ENCODE measurements at regions not wholly inside any gene's neighbourhood (a gene's known extent, or its start where the extent isn't known, plus 50 kb on each side); places are given as distances from the start of the nearest gene placed in this dataset.

DNA sequence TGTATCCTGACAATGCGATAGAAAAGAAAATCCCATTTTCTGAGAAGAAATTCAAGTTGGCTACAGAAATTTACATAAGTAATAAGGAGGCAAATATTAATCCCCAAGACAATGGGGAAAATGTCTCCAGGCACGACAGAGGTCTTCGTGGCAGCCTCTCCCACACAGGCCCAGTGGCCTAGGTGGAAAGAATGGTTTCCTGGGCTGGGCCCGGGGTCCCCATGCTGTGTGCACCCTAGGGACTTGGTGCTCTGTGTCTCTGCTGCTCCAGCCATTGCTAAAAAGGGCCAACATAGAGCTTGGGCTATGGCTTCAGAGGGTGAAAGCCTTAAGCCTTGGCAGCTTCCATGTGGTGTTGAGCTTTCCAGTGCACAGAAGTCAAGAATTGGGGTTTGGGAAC, 102.5 kb upstream of the LYPLAL1 start:
- Histone ChIP-seq H3K27me3 (ENCODE audit: control insufficient read depth, insufficient read depth, low read length) (no peaks in the 10 kb centered on the region), H2AFZ (ENCODE audit: low read length) (no peak overlapping the region), H3K9ac (ENCODE audit: insufficient read depth, low read length) (no peak overlapping the region), H3K4me2 (ENCODE audit: extremely low read depth, insufficient read depth, low read length) (no peak overlapping the region), H3K27ac (ENCODE audit: insufficient read depth, low read length) (no peak overlapping the region), H3K4me1 (ENCODE audit: control insufficient read depth, extremely low read depth, insufficient read depth, low read length) (peaks cover 2% of the 10 kb centered on the region), H4K20me1 (ENCODE audit: control insufficient read depth, extremely low read depth, insufficient read depth, low read length) (no peaks in the 10 kb centered on the region), H3K79me2 (ENCODE audit: control insufficient read depth, insufficient read depth, low read length) (no peaks in the 10 kb centered on the region), H3K9me3 (ENCODE audit: control insufficient read depth, insufficient read depth, low read depth, low read length) (no peaks in the 10 kb centered on the region), H3K36me3 (ENCODE audit: control insufficient read depth, insufficient read depth, low read length) (no peaks in the 10 kb centered on the region), H3K4me3 (replicated peaks in 1 of 4; ENCODE audit: control extremely low read depth in 1 of 4, insufficient read depth in 1 of 4, low read depth in 3 of 4, low read length in 4 of 4) (no peak overlapping the region)
- no peak for TF ChIP-seq EZH2 (IDR thresholded peaks at IDR 0.05; ENCODE audit: low read length, missing control alignments)
- TF ChIP-seq, protein P1, sequence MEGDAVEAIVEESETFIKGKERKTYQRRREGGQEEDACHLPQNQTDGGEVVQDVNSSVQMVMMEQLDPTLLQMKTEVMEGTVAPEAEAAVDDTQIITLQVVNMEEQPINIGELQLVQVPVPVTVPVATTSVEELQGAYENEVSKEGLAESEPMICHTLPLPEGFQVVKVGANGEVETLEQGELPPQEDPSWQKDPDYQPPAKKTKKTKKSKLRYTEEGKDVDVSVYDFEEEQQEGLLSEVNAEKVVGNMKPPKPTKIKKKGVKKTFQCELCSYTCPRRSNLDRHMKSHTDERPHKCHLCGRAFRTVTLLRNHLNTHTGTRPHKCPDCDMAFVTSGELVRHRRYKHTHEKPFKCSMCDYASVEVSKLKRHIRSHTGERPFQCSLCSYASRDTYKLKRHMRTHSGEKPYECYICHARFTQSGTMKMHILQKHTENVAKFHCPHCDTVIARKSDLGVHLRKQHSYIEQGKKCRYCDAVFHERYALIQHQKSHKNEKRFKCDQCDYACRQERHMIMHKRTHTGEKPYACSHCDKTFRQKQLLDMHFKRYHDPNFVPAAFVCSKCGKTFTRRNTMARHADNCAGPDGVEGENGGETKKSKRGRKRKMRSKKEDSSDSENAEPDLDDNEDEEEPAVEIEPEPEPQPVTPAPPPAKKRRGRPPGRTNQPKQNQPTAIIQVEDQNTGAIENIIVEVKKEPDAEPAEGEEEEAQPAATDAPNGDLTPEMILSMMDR (conservative IDR thresholded peaks at IDR 0.05 in 1 of 2, IDR thresholded peaks at IDR 0.05 in 1 of 2; ENCODE audit: low read depth in 1 of 2, low read length in 2 of 2), result no peak
- DNase-seq (ENCODE audit: low read depth in 2 of 2), result no peak

DNA sequence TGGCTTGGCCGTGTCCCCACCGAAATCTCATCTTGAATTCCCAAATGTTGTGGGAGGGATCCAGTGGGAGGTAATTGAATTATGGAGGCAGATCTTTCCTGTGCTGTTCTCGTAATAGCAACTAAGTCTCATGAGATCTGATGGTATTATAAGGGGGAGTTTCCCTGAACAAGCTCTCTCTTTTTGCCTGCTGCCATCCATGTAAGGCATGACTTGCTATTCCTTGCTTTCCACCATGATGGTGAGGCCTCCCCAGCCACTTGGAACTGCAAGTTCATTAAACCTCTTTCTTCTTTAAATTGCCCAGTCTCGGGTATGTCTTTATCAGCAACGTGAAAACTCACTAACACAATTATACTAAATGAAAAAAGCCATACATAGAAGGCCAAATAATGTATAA, 101.3 kb upstream of the LYPLAL1 start:
- Histone ChIP-seq H2AFZ (ENCODE audit: low read length) (no peak overlapping the region), H3K79me2 (ENCODE audit: control insufficient read depth, insufficient read depth, low read length) (no peaks in the 10 kb centered on the region), H3K27me3 (ENCODE audit: control insufficient read depth, insufficient read depth, low read length) (no peaks in the 10 kb centered on the region), H3K4me2 (ENCODE audit: extremely low read depth, insufficient read depth, low read length) (no peak overlapping the region), H3K27ac (ENCODE audit: insufficient read depth, low read length) (no peak overlapping the region), H3K9me3 (ENCODE audit: control insufficient read depth, insufficient read depth, low read depth, low read length) (no peaks in the 10 kb centered on the region), H4K20me1 (ENCODE audit: control insufficient read depth, extremely low read depth, insufficient read depth, low read length) (no peaks in the 10 kb centered on the region), H3K9ac (ENCODE audit: insufficient read depth, low read length) (no peak overlapping the region), H3K4me1 (ENCODE audit: control insufficient read depth, extremely low read depth, insufficient read depth, low read length) (no peaks in the 10 kb centered on the region), H3K4me3 (replicated peaks in 1 of 4; ENCODE audit: control extremely low read depth in 1 of 4, insufficient read depth in 1 of 4, low read depth in 3 of 4, low read length in 4 of 4) (no peak overlapping the region), H3K36me3 (ENCODE audit: control insufficient read depth, insufficient read depth, low read length) (no peaks in the 10 kb centered on the region)
- TF ChIP-seq EZH2 (IDR thresholded peaks at IDR 0.05; ENCODE audit: low read length, missing control alignments), result no peak
- DNase-seq (ENCODE audit: low read depth in 2 of 2), result no peak

DNA sequence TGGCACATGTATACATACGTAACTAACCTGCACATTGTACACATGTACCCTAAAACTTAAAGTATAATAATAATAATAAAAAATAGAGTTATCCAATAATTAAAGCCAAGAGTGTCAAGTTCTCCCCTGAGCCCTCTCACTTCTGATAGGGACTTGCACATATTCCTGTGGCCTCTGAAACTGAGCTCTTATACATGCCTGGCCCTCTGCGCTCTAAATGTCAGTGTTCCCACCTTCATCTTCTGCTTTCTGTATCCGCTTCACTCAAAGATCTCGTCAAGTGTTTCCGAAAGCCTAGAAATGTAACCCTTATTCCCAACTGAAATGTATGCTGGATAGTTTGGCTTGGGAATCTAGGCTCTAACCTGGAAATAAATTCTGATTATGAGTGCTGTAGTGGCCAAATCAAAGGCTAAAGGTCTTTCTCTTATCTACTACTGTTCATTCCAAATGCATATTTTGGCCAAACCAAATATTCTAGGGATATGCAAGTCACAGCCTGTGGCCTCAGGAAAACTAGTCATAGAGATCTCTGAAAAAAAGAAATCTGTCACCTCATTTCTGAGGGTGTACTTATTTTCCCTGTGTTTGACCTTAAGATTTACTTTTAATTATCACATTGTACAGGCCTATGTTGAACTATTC, 99.5 kb upstream of the LYPLAL1 start:
- no peak overlapping the region for H3K4me2 ChIP-seq (ENCODE audit: extremely low read depth, insufficient read depth, low read length)
- no peak overlapping the region for H2AFZ ChIP-seq (ENCODE audit: low read length)
- H3K27me3 ChIP-seq (ENCODE audit: control insufficient read depth, insufficient read depth, low read length), result no peaks in the 10 kb centered on the region
- no peaks in the 10 kb centered on the region for H3K9me3 ChIP-seq (ENCODE audit: control insufficient read depth, insufficient read depth, low read depth, low read length)
- H3K4me3 ChIP-seq (replicated peaks in 1 of 4; ENCODE audit: control extremely low read depth in 1 of 4, insufficient read depth in 1 of 4, low read depth in 3 of 4, low read length in 4 of 4), result no peak overlapping the region
- no peaks in the 10 kb centered on the region for H4K20me1 ChIP-seq (ENCODE audit: control insufficient read depth, extremely low read depth, insufficient read depth, low read length)
- no peak for TF ChIP-seq EZH2 (IDR thresholded peaks at IDR 0.05; ENCODE audit: low read length, missing control alignments)
- TF ChIP-seq, protein P1 (conservative IDR thresholded peaks at IDR 0.05 in 1 of 2, IDR thresholded peaks at IDR 0.05 in 1 of 2; ENCODE audit: low read depth in 1 of 2, low read length in 2 of 2), result no peak
- no peaks in the 10 kb centered on the region for H3K79me2 ChIP-seq (ENCODE audit: control insufficient read depth, insufficient read depth, low read length)
- no peak overlapping the region for H3K9ac ChIP-seq (ENCODE audit: insufficient read depth, low read length)
- no peak for DNase-seq (ENCODE audit: low read depth in 2 of 2)
- H3K36me3 ChIP-seq (ENCODE audit: control insufficient read depth, insufficient read depth, low read length), result no peaks in the 10 kb centered on the region
- no peaks in the 10 kb centered on the region for H3K4me1 ChIP-seq (ENCODE audit: control insufficient read depth, extremely low read depth, insufficient read depth, low read length)
- no peak overlapping the region for H3K27ac ChIP-seq (ENCODE audit: insufficient read depth, low read length)
